GM23248 (cell line): ENCODE measurements at regions not wholly inside any gene's neighbourhood (a gene's known extent, or its start where the extent isn't known, plus 50 kb on each side); places are given as distances from the start of the nearest gene placed in this dataset.

Source experiments
- DNase-seq: peaks from one replicate; pipeline ENCODE4 v3.0.0-alpha.2; 2015
- H2AFZ ChIP-seq: fragments of 200-600 bp; sonication (generic); 2 replicates; pipeline ENCODE4 v1.6.1; 2016; ENCODE audit warnings: antibody characterized with exemption
- H3F3A ChIP-seq: fragments of 200-600 bp; sonication (generic); 2 replicates; pipeline ENCODE4 v1.6.1; 2016; ENCODE audit warnings: mild to moderate bottlenecking, antibody characterized with exemption, mixed run types; ENCODE audit not compliant: insufficient read depth
- H3K27ac ChIP-seq: fragments of 200-600 bp; sonication (generic); 2 replicates; pipeline ENCODE4 v1.5.1; 2016; ENCODE audit warnings: mild to moderate bottlenecking
- H3K27me3 ChIP-seq: fragments of 200-600 bp; sonication (generic); replicated peaks from 2 replicates; pipeline ENCODE4 v1.6.1; 2016; ENCODE audit warnings: mild to moderate bottlenecking; ENCODE audit not compliant: insufficient read depth
- H3K36me3 ChIP-seq: fragments of 200-600 bp; sonication (generic); 2 replicates; pipeline ENCODE4 v1.6.1; 2016; ENCODE audit warnings: low read depth, mild to moderate bottlenecking
- H3K4me1 ChIP-seq: fragments of 200-600 bp; sonication (generic); 2 replicates; pipeline ENCODE4 v1.6.1; 2016; ENCODE audit warnings: mild to moderate bottlenecking; ENCODE audit not compliant: insufficient read depth
- H3K4me2 ChIP-seq: fragments of 200-600 bp; sonication (generic); one replicate; pipeline ENCODE4 v1.6.1; 2016; ENCODE audit warnings: mild to moderate bottlenecking; ENCODE audit not compliant: unreplicated experiment
- H3K4me3 ChIP-seq: fragments of 200-600 bp; sonication (generic); 2 replicates; pipeline ENCODE4 v1.5.1; 2016; ENCODE audit warnings: mild to moderate bottlenecking
- H3K79me2 ChIP-seq: fragments of 200-600 bp; sonication (generic); 2 replicates; pipeline ENCODE4 v1.6.1; 2016; ENCODE audit warnings: mild to moderate bottlenecking; ENCODE audit not compliant: insufficient read depth
- H3K9ac ChIP-seq: fragments of 200-600 bp; sonication (generic); 2 replicates; pipeline ENCODE4 v1.6.1; 2016; ENCODE audit warnings: mild to moderate bottlenecking
- H3K9me2 ChIP-seq: fragments of 200-600 bp; sonication (generic); 2 replicates; pipeline ENCODE4 v1.6.1; 2016; ENCODE audit warnings: mixed run types, mild to moderate bottlenecking, moderate library complexity; ENCODE audit not compliant: insufficient read depth
- H3K9me3 ChIP-seq: fragments of 200-600 bp; sonication (generic); one replicate; pipeline ENCODE4 v1.6.1; 2017; ENCODE audit warnings: low read depth
- H4K20me1 ChIP-seq: fragments of 200-600 bp; sonication (generic); 2 replicates; pipeline ENCODE4 v1.6.0; 2016; ENCODE audit not compliant: insufficient read depth
- EZH2 ChIP-seq: fragments of 200-600 bp; sonication (generic); IDR thresholded peaks from 2 replicates; pipeline ENCODE4 v1.6.1; 2018; ENCODE audit warnings: antibody characterized with exemption, mild to moderate bottlenecking; ENCODE audit not compliant: insufficient read depth, poor library complexity, severe bottlenecking
- EZH2phosphoT487 ChIP-seq: fragments of 200-600 bp; sonication (generic); IDR thresholded peaks from 2 replicates; pipeline ENCODE4 v1.6.1; 2018; ENCODE audit warnings: antibody characterized with exemption, moderate library complexity, mild to moderate bottlenecking, low read depth; ENCODE audit not compliant: insufficient read depth
- WGBS, 2 experiments: methylation state at CpG; one replicate each; pipeline ENCODE4 v1.1.6; 2015 to 2017; ENCODE audit warnings: low lambda C conversion rate in 2 of 2, low coverage in 1 of 2; ENCODE audit errors: missing lambda C conversion rate in 2 of 2; 5-methylcytosine and 5-hydroxymethylcytosine counted together
- in situ Hi-C: fragments of 300-500 bp; cut with MboI; formaldehyde crosslinking; loops from 2 replicates; pipeline ENCODE4 v1.15.0; 2020

- H3K79me2 ChIP-seq, result no peaks in the 10 kb centered on the region
- no peak overlapping the region for H3K9ac ChIP-seq
- H3K27me3 ChIP-seq, result no peaks in the 10 kb centered on the region
- no peak overlapping the region for H3K4me2 ChIP-seq
- no peaks in the 10 kb centered on the region for H3K4me1 ChIP-seq
- no peak for DNase-seq
- no peaks in the 10 kb centered on the region for H4K20me1 ChIP-seq
- in situ Hi-C loops, result no loop called here
- no peak for TF ChIP-seq EZH2phosphoT487
- no peak for TF ChIP-seq EZH2
- WGBS, 2 experiments, result 48 to 51% methylated on average over 7 of the region's 7 CpGs
- no peaks in the 10 kb centered on the region for H3K9me2 ChIP-seq
- H3K36me3 ChIP-seq, result no peaks in the 10 kb centered on the region
- no peak overlapping the region for H3K4me3 ChIP-seq
- H3K9me3 ChIP-seq, result no peaks in the 10 kb centered on the region
- H3K27ac ChIP-seq, result no peak overlapping the region
- no peaks in the 10 kb centered on the region for H3F3A ChIP-seq
- no peak overlapping the region for H2AFZ ChIP-seq
These were observed 315.4 kb downstream of the ADGRL2 start for GRCh38 chr1:82116105-82116504.

- no peak for DNase-seq
- H3K4me1 ChIP-seq, result no peaks in the 10 kb centered on the region
- H3K4me2 ChIP-seq, result no peak overlapping the region
- TF ChIP-seq EZH2, result no peak
- no peak for TF ChIP-seq EZH2phosphoT487
- H3K9me2 ChIP-seq, result no peaks in the 10 kb centered on the region
- no peak overlapping the region for H3K9ac ChIP-seq
- no peaks in the 10 kb centered on the region for H3K9me3 ChIP-seq
- no peak overlapping the region for H2AFZ ChIP-seq
- H3F3A ChIP-seq, result no peaks in the 10 kb centered on the region
- H3K79me2 ChIP-seq, result no peaks in the 10 kb centered on the region
- 22 to 31% methylated on average over 4 of the region's 4 CpGs for WGBS, 2 experiments
- no peaks in the 10 kb centered on the region for H3K27me3 ChIP-seq
- no peak overlapping the region for H3K27ac ChIP-seq
- in situ Hi-C loops, result no loop called here
- H3K36me3 ChIP-seq, result no peaks in the 10 kb centered on the region
- no peaks in the 10 kb centered on the region for H4K20me1 ChIP-seq
- no peak overlapping the region for H3K4me3 ChIP-seq
These were observed 314.2 kb downstream of the ADGRL2 start for GRCh38 chr1:82114887-82115286.

GRCh38 chr1:82110366-82111254 is 309.9 kb downstream of the ADGRL2 start:
- no peaks in the 10 kb centered on the region for H3F3A ChIP-seq
- H3K27me3 ChIP-seq, result no peaks in the 10 kb centered on the region
- H3K9me2 ChIP-seq, result no peaks in the 10 kb centered on the region
- no peaks in the 10 kb centered on the region for H3K9me3 ChIP-seq
- H3K9ac ChIP-seq, result no peak overlapping the region
- H3K4me3 ChIP-seq, result no peak overlapping the region
- no peaks in the 10 kb centered on the region for H3K36me3 ChIP-seq
- H3K79me2 ChIP-seq, result no peaks in the 10 kb centered on the region
- WGBS, 2 experiments, result 19 to 22% methylated on average over 4 of the region's 4 CpGs
- H3K27ac ChIP-seq, result no peak overlapping the region
- H3K4me2 ChIP-seq, result no peak overlapping the region
- no peak for DNase-seq
- no peak overlapping the region for H2AFZ ChIP-seq
- no peak for TF ChIP-seq EZH2
- no peak for TF ChIP-seq EZH2phosphoT487
- H3K4me1 ChIP-seq, result no peaks in the 10 kb centered on the region
- H4K20me1 ChIP-seq, result no peaks in the 10 kb centered on the region
- in situ Hi-C loops, result no loop called here

- Histone ChIP-seq H3F3A (no peaks in the 10 kb centered on the region), H3K9me2 (no peaks in the 10 kb centered on the region), H3K36me3 (no peaks in the 10 kb centered on the region), H3K4me3 (no peak overlapping the region), H3K27me3 (no peaks in the 10 kb centered on the region), H2AFZ (no peak overlapping the region), H3K9ac (no peak overlapping the region), H3K9me3 (no peaks in the 10 kb centered on the region), H4K20me1 (no peaks in the 10 kb centered on the region), H3K79me2 (no peaks in the 10 kb centered on the region), H3K27ac (no peak overlapping the region), H3K4me1 (no peaks in the 10 kb centered on the region), H3K4me2 (no peak overlapping the region)
- WGBS, 2 experiments, result 48 to 68% methylated on average over 2 to 3 of the region's 3 CpGs
- in situ Hi-C loops, result no loop called here
- no peak for TF ChIP-seq EZH2phosphoT487
- DNase-seq, result no peak
These were observed 308.1 kb downstream of the ADGRL2 start for GRCh38 chr1:82108843-82109242.
